Stimulated activated CD4-positive, alpha-beta T cell treated with anti-CD3 and anti-CD28 coated beads, Interleukin-1b, Interleukin-23, amount 100 ng/mL, for 24 hours (primary cell): ENCODE measurements at regions not wholly inside any gene's neighbourhood (a gene's known extent, or its start where the extent isn't known, plus 50 kb on each side); places are given as distances from the start of the nearest gene placed in this dataset.

Source experiments
- DNase-seq, 4 experiments: peaks; one replicate each; pipeline ENCODE4 v3.0.0-alpha.2; 2020; ENCODE audit warnings: low read depth in 4 of 4, low spot score in 1 of 4

DNA sequence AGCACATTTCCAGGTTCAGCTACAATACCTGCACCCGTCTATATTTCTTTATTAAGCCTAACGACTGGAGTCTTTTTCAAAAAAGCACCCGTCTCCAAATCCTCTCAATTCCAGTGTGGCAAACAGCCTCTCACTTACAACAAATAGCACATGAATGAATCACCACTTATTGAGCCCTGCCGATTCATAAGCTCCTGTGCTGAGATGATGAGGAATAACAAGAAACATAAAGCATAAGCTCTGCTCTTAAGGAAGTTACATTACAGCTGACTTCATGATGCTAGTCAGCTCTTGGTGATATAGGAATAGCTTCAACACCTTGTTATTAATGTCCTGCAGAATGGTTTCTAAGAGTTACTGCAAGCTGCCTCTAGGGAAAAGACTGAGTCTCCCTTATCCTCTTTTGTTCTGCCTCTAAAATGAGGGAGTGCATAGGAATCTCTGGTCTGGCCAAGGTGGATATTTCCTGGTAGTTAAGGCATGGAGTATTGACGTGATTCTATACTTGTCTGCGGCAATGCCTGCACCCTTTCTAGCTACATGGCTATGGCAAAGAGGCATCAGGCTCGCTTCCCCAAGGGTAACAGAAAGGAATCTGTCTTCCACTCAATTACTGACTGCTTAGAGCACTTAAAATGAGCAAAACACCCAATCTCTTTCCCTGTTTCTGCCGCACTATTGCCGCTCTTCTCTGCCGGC is 195.7 kb downstream of the KLF12 start:
- no peak for DNase-seq

DNA sequence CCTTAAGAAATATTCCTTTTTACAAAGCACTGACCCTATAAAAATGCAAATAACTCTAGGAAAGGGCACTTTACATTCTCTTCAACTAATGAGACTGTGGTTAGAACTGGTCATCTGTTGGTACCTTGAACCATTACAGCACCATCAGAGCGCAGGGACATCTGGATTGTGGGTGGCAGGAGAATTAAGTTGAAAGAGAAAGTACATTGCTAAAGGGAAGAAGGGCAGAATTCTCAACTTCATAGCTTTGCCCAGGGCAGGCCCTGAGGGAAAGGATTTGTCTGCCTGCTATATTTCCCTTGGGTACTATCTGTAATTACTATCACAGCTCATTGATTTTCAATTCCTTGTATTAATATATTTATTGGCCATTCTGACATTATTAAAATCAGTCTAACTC is 196.8 kb downstream of the KLF12 start:
- DNase-seq: no peak

DNA sequence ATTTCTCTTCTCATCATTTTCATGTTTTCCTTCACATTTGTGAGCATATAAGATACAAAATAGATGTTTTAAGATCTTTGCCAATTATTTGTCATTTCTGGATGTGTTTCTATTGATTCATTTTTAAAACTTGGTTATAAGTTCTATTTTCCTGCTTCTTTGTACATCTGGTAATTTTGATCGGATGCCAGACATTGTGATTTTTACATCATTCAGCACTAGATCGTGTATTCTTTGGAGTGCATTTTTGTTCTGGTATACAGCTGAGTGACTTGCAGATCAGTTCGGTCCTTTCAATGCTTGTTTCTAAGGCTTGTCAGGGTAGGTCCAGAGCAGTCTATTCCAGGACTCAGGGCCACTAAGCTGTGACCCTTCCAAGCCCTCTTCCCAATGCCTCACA is 198.2 kb downstream of the KLF12 start:
- DNase-seq: no peak

DNA sequence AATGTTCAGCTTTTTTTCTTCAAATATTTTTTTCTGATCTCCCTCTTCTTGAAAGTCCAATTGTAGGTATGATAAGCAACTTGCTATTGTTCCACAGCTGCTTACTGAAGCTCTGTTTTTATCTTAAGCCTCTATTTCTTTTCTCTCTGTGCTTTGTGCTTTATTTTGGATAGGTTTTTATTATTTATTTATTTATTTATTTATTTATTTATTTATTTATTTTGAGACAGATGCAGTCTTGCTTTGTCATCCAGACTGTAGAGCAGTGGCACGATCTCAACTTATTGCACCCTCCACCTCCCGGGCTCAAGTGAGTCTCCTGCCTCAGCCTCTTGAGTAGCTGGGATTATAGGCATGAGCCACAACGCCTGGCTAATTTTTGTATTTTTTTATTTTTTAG is 199.4 kb downstream of the KLF12 start:
- no peak for DNase-seq

GRCh38 chr13:73934215-73934641 is 200.0 kb downstream of the KLF12 start:
- DNase-seq: no peak

GRCh38 chr13:73933795-73934194 is 200.4 kb downstream of the KLF12 start:
- no peak for DNase-seq

DNA sequence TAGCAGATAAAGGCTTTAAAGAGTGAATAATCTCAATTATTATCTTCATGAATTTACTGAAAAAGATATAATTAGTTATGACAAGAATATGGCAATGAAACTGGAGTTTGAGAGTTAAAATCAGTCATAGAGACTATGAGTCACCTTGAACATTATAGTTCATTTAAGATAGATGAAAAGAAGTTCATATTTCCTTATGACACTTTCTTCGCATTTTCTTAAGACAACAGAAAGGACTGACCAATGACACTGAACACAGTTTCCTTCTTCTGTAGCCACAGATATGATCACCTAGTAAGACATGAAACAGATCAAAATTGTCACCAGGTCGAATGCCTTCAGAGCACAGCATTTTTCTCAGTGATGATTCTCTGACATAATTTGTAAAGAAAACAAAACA is 202.1 kb downstream of the KLF12 start:
- DNase-seq: no peak

DNA sequence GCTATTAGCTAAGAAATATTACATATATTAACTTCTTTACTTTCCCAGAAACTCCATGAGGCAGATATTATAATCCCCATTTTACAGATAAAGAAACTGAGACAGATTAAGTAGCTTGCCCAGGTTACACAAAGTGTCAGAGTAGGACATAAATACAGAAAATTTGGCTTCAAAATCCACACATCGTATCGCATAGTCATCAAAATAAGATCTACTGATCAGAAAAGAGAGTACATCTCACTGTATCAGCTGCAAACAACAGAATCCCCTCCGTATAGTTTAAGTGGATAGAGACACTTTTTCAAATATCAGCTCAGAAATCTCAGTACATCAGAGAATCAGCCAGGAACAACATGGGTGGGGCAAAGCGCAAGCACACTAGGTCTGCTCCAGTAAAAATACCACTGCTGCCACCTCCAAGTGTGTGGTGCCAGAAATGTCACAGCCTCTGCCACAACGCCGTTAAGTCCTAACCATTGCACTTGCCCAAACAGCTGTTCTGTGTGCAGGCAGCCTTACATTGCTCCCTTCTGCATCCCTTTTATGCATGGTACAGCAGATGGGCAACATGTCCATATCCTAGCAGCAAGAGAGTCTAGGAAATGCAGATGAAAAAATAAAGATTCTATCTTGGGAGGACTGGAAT is 204.8 kb downstream of the KLF12 start:
- DNase-seq: no peak

DNA sequence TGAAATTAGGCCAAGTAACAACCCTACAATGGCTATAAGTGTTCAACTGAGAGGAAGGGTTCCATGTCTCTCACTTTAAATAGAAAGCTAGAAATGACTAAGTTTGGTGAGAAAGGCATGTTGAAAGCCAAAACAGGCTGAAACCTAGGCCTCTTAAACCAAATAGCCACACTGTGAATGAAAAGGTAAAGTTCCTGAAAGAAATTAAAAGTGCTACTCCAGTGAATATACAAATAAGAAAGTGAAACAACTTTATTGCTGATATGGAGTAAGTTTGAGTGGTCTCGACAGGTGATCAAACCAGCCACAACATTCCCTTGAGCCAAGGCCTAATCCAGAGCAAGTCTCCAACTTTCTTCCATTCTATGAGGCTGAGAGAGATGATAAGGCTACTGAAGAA is 209.6 kb downstream of the KLF12 start:
- DNase-seq: no peak

DNA sequence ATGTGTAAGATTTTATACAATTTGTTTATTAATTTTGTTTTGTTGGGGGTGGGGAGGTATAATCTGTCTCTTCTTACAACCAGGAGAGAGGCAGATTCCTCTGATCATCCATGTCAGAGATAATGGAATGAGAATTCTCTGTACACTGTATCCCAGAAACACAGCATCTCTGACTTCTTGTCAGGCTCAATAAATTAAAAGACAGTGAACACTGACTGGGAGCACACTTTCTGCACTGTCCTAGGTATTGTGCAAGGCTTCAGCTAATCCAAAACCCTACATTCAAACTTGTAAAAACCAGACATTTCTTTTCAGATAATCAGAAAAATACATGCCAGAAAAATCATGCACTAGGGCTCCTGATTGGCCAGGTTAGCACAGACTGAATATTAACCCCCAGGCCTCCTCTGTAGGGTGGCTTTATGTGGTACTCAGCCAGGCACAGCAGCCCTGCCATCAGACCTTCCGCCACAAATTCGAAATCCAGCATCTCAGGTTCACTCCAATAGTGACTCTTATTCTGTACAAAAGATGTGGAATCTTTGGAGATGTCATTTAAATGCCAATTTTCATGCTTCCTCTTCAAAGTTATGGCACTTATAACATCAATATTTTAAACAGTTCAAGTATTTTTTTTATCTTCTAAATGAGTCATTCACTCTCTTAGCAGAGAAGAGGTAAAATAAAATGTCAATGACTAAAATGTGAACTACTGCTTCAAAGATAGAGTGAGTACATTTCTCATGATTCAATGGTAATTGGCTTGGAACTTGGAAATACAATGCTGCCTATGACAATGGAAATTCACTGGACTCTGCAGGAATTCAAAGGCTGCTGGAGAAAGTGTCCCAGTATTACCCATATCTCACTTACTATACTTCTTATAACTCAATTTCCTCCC is 211.5 kb downstream of the KLF12 start:
- no peak for DNase-seq

DNA sequence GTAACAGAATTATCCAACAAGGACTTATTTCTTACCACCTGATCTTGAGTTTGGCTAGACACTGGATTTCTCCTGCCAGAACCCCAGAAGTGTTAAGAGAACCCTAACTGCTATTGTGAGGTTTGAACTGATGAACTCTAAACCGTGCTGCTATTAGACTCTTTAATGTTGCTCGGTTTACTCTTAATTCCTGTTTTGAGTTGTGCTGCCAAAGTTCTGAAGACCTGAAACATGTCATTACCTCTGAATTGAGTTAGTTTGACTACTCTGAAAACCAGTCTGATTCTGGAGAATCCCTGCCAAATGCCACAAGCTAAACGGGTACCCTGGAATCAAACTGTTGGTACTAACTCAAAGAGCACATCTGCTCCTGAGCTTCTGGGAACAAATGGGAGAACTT is 215.5 kb downstream of the KLF12 start:
- no peak for DNase-seq

GRCh38 chr13:73913751-73914518 is 220.3 kb downstream of the KLF12 start:
- DNase-seq: no peak

- no peak for DNase-seq
These were observed 221.0 kb downstream of the KLF12 start for GRCh38 chr13:73913079-73913740.

DNA sequence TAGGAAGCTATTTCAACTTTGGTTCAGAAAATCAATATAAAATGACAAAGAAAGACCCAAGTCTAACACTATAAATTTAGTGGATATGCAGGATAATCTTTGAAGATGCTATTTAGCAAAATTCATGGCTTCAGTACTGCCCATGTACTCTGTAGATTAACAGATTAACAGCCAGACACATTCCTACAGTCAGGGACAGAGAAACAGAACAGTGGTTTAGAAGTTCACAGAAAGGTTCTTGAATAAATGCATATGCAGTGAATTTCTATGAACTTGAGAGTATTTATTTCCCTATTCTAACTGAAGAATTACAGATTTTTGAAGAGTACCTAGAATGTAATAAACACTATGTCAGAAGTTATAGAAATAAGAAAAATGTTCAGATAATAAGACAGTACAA is 222.8 kb downstream of the KLF12 start:
- DNase-seq: no peak

- DNase-seq: no peak
These were observed 223.5 kb downstream of the KLF12 start for GRCh38 chr13:73910733-73911132.

- no peak for DNase-seq
These were observed 225.4 kb downstream of the KLF12 start for GRCh38 chr13:73908809-73909208.

GRCh38 chr13:73904625-73905024 is 229.6 kb downstream of the KLF12 start:
- no peak for DNase-seq

GRCh38 chr13:73903561-73903960 is 230.6 kb downstream of the KLF12 start:
- no peak for DNase-seq

GRCh38 chr13:73902847-73903246 is 231.4 kb downstream of the KLF12 start:
- no peak for DNase-seq

DNA sequence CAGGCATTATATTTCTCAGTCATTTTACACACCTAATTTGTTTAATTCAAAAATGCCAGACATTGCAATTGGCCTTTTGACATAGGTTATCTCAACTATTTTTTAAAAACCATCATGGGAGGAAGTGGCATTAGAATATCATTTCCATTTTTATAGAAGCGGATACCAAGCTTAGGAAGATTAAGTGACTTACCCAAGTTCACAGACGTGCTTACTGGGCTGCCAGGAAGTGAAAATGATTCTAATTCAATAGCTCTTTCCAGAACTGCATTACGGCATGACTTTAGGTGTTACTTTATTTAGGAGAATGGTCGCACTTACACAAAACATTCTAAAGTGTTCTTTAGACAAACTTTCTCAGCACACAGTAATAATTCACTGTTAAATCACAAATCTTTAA is 231.9 kb downstream of the KLF12 start:
- DNase-seq: no peak
